ENCODE measurements at regions not wholly inside any gene's neighbourhood (a gene's known extent, or its start where the extent isn't known, plus 50 kb on each side); places are given as distances from the start of the nearest gene placed in this dataset.

DNA sequence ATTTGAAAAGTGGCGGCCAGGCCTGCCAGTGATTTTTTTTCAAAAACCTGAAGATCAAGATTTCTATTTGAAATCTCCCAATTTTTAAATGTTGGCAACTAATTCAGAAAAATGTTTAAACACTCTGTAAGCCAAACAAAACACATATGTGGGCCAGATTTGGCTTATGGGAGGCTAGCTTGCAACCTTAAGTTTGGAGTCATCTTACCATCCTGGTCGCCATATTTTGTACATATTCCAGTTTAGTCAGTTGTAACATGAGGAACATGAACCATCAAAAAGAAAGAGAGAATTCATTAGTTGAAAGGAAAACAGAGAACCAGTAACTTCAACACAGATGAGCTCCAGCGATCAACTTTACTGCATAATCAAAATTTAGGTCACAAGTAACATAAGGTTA, 115.4 kb downstream of the TMEM26 start:
- no peak for TF ChIP-seq EZH2phosphoT487 (IDR thresholded peaks at IDR 0.05; ENCODE audit: borderline replicate concordance, low read depth, low read length)
- TF ChIP-seq, protein P1, sequence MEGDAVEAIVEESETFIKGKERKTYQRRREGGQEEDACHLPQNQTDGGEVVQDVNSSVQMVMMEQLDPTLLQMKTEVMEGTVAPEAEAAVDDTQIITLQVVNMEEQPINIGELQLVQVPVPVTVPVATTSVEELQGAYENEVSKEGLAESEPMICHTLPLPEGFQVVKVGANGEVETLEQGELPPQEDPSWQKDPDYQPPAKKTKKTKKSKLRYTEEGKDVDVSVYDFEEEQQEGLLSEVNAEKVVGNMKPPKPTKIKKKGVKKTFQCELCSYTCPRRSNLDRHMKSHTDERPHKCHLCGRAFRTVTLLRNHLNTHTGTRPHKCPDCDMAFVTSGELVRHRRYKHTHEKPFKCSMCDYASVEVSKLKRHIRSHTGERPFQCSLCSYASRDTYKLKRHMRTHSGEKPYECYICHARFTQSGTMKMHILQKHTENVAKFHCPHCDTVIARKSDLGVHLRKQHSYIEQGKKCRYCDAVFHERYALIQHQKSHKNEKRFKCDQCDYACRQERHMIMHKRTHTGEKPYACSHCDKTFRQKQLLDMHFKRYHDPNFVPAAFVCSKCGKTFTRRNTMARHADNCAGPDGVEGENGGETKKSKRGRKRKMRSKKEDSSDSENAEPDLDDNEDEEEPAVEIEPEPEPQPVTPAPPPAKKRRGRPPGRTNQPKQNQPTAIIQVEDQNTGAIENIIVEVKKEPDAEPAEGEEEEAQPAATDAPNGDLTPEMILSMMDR (conservative IDR thresholded peaks at IDR 0.05; ENCODE audit: low read length) = no peak

Measured in OCI-LY7 (cell line).